Gastrocnemius medialis (tissue), 4 donors: ENCODE measurements at regions not wholly inside any gene's neighbourhood (a gene's known extent, or its start where the extent isn't known, plus 50 kb on each side); places are given as distances from the start of the nearest gene placed in this dataset.

Experiments used
- ATAC-seq, 2 donors: fragments of 150-250 bp; one replicate each; pipeline ENCODE4 v1.9.1; 2016
- DNase-seq, 2 donors: peaks; one replicate each; pipeline ENCODE4 v3.0.0-alpha.2; 2019
- H3K27ac ChIP-seq, 4 donors: fragments of 200-600 bp; sonication (generic); 1 replicate in 1 of 4; 2 replicates in 3 of 4; pipeline ENCODE4 v1.5.1; 2016 to 2018; ENCODE audit warnings: mild to moderate bottlenecking in 2 of 4, moderate library complexity in 1 of 4
- H3K27me3 ChIP-seq, 3 donors: fragments of 200-600 bp; sonication (generic) in 2 of 3; 1 replicate in 1 of 3; 2 replicates in 2 of 3; pipeline versions ENCODE4 v1.5.1 to v1.6.0; 2016 to 2019; ENCODE audit warnings: mild to moderate bottlenecking in 1 of 3, moderate library complexity in 1 of 3
- H3K36me3 ChIP-seq, 2 donors: fragments of 200-600 bp; sonication (generic) in 1 of 2; one replicate each; pipeline ENCODE4 v1.5.1; 2017 to 2018
- H3K4me1 ChIP-seq, 2 donors: fragments of 200-600 bp; sonication (generic) in 1 of 2; one replicate each; pipeline ENCODE4 v1.5.1; 2016 to 2017; ENCODE audit warnings: mild to moderate bottlenecking in 2 of 2
- H3K4me3 ChIP-seq, 4 donors: fragments of 200-600 bp; sonication (generic) in 3 of 4; 1 replicate in 1 of 4; 2 replicates in 3 of 4; pipeline ENCODE4 v1.5.1; 2016 to 2019; ENCODE audit warnings: mild to moderate bottlenecking in 2 of 4
- H3K9me3 ChIP-seq, 3 donors: fragments of 200-600 bp; sonication (generic) in 2 of 3; 1 replicate in 1 of 3; 2 replicates in 2 of 3; pipeline ENCODE4 v1.5.1; 2016 to 2019
- CTCF ChIP-seq, 5 experiments: fragments of 450-650 bp in 3 of 5; fragments of 200-600 bp in 2 of 5; sonication (generic) in 2 of 5; IDR thresholded peaks in 4 of 5; conservative IDR thresholded peaks in 1 of 5; 1 replicate in 4 of 5; 2 replicates in 1 of 5; pipeline ENCODE4 v1.5.1; 2016 to 2019; ENCODE audit warnings: antibody characterized with exemption in 5 of 5, mild to moderate bottlenecking in 3 of 5, moderate library complexity in 3 of 5
- POLR2A ChIP-seq, 2 donors: fragments of 450-650 bp; IDR thresholded peaks; one replicate each; pipeline ENCODE4 v1.6.1; 2017; ENCODE audit warnings: antibody characterized with exemption in 2 of 2, mild to moderate bottlenecking in 2 of 2, moderate library complexity in 2 of 2
- in situ Hi-C, 4 donors: fragments of 200-750 bp; cut with MboI; loops; one replicate each; pipeline versions ENCODE4 v1.15.0 to v1.8.0; 2017; ENCODE audit warnings: low sequenced_read_pairs in 4 of 4
- intact Hi-C: fragments of 100-400 bp; cut with DNase I; formaldehyde crosslinking; loops from one replicate; pipeline ENCODE4 v1.15.1; 2023; ENCODE audit warnings: low total_unique reads

- no peaks in the 10 kb centered on the region for H3K9me3 ChIP-seq
- no peaks in the 10 kb centered on the region for H3K27me3 ChIP-seq
- no peak overlapping the region for H3K4me3 ChIP-seq
- in situ Hi-C loops: no loop called here
- TF ChIP-seq CTCF (IDR thresholded peaks at IDR 0.05 in 4 of 5, conservative IDR thresholded peaks at IDR 0.05 in 1 of 5) (no peak), POLR2A (IDR thresholded peaks at IDR 0.05) (no peak)
- intact Hi-C loops: no loop called here
- H3K27ac ChIP-seq: no peak overlapping the region
- no peaks in the 10 kb centered on the region for H3K36me3 ChIP-seq
- ATAC-seq: no peak
- DNase-seq: no peak
- peaks cover 6 to 7% of the 10 kb centered on the region in 2 donors for H3K4me1 ChIP-seq
Measured at GRCh38 chr10:63757067-63757466, 235.9 kb downstream of the REEP3 start.

DNA sequence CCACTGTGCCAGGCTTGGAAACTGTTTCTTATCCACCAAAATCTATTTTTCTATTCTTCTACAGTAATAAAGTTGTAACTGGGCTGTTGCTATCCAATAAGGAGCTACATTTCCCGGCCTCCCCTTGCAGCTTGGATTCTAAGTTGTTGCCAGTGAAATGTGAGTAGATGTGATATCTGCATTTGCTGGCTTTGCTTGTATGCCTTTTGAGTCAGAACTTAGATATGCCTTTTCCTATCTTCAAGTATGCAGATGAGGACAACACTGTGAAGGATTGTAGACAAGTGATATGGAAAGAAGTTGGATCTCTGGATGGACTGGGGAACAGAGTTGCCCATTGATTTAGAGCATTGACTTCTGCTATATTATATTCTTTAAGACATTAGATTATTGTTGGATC, 236.9 kb downstream of the REEP3 start:
- Histone ChIP-seq H3K9me3 (no peaks in the 10 kb centered on the region), H3K27ac (no peak overlapping the region), H3K4me1 (peaks cover 6 to 7% of the 10 kb centered on the region in 2 donors), H3K4me3 (no peak overlapping the region), H3K36me3 (no peaks in the 10 kb centered on the region), H3K27me3 (no peaks in the 10 kb centered on the region)
- in situ Hi-C loops (no loop called here), intact Hi-C loops (no loop called here)
- no peak for DNase-seq
- no peak for TF ChIP-seq CTCF (IDR thresholded peaks at IDR 0.05 in 4 of 5, conservative IDR thresholded peaks at IDR 0.05 in 1 of 5)
- TF ChIP-seq POLR2A (IDR thresholded peaks at IDR 0.05): no peak
- ATAC-seq: no peak

DNA sequence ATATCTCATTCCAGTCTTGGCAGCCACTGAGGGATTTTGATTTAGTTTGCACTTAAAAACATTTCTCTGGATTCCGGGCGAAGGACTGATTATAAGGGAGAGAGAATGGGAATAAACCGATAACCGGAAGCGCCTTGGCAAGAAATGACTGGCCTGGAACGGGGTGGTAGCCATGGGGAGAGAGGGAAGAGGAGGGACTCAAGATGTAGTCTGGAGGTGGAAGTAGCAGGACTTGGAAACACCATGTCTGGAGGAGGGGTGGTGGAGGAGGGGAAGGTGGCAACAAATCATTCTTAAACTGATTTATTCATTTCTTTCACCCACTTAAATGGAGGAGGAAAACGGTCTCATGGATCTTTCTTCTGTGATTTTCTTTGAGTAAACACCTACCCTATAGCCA, 238.1 kb downstream of the REEP3 start:
- ATAC-seq: no peak

GRCh38 chr10:63760034-63760707, 239.0 kb downstream of the REEP3 start:
- H3K27me3 ChIP-seq: no peaks in the 10 kb centered on the region
- DNase-seq (no peak), ATAC-seq (peak; percentile 54 to 68)
- H3K9me3 ChIP-seq: no peaks in the 10 kb centered on the region
- intact Hi-C loops: no loop called here
- in situ Hi-C loops: no loop called here
- H3K4me3 ChIP-seq: no peak overlapping the region
- no peak for TF ChIP-seq CTCF (IDR thresholded peaks at IDR 0.05 in 4 of 5, conservative IDR thresholded peaks at IDR 0.05 in 1 of 5)
- TF ChIP-seq POLR2A (IDR thresholded peaks at IDR 0.05): no peak
- H3K36me3 ChIP-seq: no peaks in the 10 kb centered on the region
- peaks cover 6 to 7% of the 10 kb centered on the region in 2 donors for H3K4me1 ChIP-seq
- H3K27ac ChIP-seq: peak overlapping the region; percentile 49 to 78 (median 61)

More for the DNA sequence above, 238.1 kb downstream of the REEP3 start:
- peaks cover 6 to 7% of the 10 kb centered on the region in 2 donors for H3K4me1 ChIP-seq
- H3K9me3 ChIP-seq: no peaks in the 10 kb centered on the region
- no peak overlapping the region for H3K4me3 ChIP-seq
- no peaks in the 10 kb centered on the region for H3K36me3 ChIP-seq
- H3K27ac ChIP-seq: peak overlapping the region; percentile 4 to 78 (median 52)
- no peaks in the 10 kb centered on the region for H3K27me3 ChIP-seq
- intact Hi-C loops (no loop called here), in situ Hi-C loops (no loop called here)
- no peak for TF ChIP-seq CTCF (IDR thresholded peaks at IDR 0.05 in 4 of 5, conservative IDR thresholded peaks at IDR 0.05 in 1 of 5)
- no peak for TF ChIP-seq POLR2A (IDR thresholded peaks at IDR 0.05)
- no peak for DNase-seq

DNA sequence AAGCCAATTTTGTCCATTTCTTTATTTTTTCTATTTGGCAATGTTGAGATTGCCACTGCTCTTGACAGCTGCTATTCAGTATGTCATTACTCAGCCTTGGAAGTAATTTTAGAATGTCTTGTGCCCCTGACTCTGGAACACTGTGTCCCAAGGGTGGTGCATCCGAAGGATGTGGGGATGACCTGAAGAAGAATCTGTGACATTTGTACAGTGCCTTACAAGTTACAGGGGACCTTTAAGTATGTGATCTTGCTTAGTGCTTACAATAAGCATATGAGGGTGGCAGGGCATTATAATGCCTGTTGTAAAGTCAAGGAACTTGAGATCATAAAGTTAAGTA, 239.5 kb downstream of the REEP3 start:
- intact Hi-C loops (no loop called here), in situ Hi-C loops (no loop called here)
- ATAC-seq: peak; percentile 90 to 91
- H3K4me1 ChIP-seq: peaks cover 6 to 7% of the 10 kb centered on the region in 2 donors
- H3K36me3 ChIP-seq: no peaks in the 10 kb centered on the region
- DNase-seq: peak; percentile 10 to 46
- TF ChIP-seq POLR2A (IDR thresholded peaks at IDR 0.05) (no peak), CTCF (IDR thresholded peaks at IDR 0.05 in 4 of 5, conservative IDR thresholded peaks at IDR 0.05 in 1 of 5) (no peak)
- H3K27me3 ChIP-seq: no peaks in the 10 kb centered on the region
- H3K4me3 ChIP-seq: no peak overlapping the region
- H3K9me3 ChIP-seq: no peaks in the 10 kb centered on the region
- peak overlapping the region; percentile 49 to 78 (median 61) for H3K27ac ChIP-seq
